ENCODE measurements at regions not wholly inside any gene's neighbourhood (a gene's known extent, or its start where the extent isn't known, plus 50 kb on each side); places are given as distances from the start of the nearest gene placed in this dataset.

DNA sequence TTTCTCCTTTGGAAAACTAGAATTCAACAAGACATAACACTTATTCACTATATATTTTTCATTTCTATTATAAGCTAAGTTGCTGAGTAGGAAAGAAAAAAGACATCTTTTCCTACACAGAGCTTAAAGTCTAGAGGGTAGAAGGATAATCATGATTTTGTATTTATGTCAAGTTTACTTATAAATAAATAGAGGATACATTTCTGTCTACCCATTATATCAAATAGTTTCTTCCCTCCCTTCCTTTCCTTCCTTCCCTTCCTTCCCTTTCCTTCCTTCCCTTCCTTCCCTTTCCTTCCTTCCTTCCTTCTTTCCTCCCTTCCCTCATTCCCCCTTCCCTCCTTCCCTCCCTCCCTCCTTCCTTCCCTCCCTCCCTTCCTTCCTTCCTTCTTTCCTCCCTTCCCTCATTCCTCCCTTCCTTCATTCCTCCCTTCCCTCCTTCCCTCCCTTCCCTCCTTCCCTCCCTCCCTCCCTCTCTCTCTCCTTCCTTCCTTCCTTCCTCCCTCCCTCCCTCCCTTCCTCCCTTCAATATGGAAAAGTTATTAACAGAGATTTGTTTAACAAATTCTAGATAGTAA is 308.4 kb upstream of the COL3A1 start:
- DNase-seq (ENCODE audit: low read depth in 2 of 2), result no peak
- TF ChIP-seq CTCF (conservative IDR thresholded peaks at IDR 0.05 in 1 of 2, IDR thresholded peaks at IDR 0.05 in 1 of 2; ENCODE audit: low read depth in 1 of 2, low read length in 2 of 2), result no peak
- TF ChIP-seq EZH2 (IDR thresholded peaks at IDR 0.05; ENCODE audit: low read length, missing control alignments), result no peak
- H4K20me1 ChIP-seq (ENCODE audit: control insufficient read depth, extremely low read depth, insufficient read depth, low read length), result no peaks in the 10 kb centered on the region
- no peaks in the 10 kb centered on the region for H3K36me3 ChIP-seq (ENCODE audit: control insufficient read depth, insufficient read depth, low read length)
- H3K4me2 ChIP-seq (ENCODE audit: extremely low read depth, insufficient read depth, low read length), result no peak overlapping the region
- H3K4me1 ChIP-seq (ENCODE audit: control insufficient read depth, extremely low read depth, insufficient read depth, low read length), result no peaks in the 10 kb centered on the region
- H3K27me3 ChIP-seq (ENCODE audit: control insufficient read depth, insufficient read depth, low read length), result no peaks in the 10 kb centered on the region
- H3K9me3 ChIP-seq (ENCODE audit: control insufficient read depth, insufficient read depth, low read depth, low read length), result no peaks in the 10 kb centered on the region
- no peak overlapping the region for H3K27ac ChIP-seq (ENCODE audit: insufficient read depth, low read length)
- no peak overlapping the region for H3K4me3 ChIP-seq (replicated peaks in 1 of 4; ENCODE audit: control extremely low read depth in 1 of 4, insufficient read depth in 1 of 4, low read depth in 3 of 4, low read length in 4 of 4)
- no peak overlapping the region for H2AFZ ChIP-seq (ENCODE audit: low read length)
- H3K79me2 ChIP-seq (ENCODE audit: control insufficient read depth, insufficient read depth, low read length), result no peaks in the 10 kb centered on the region
- no peak overlapping the region for H3K9ac ChIP-seq (ENCODE audit: insufficient read depth, low read length)

- Histone ChIP-seq H3K79me2 (ENCODE audit: control insufficient read depth, insufficient read depth, low read length) (no peaks in the 10 kb centered on the region), H3K27me3 (ENCODE audit: control insufficient read depth, insufficient read depth, low read length) (no peaks in the 10 kb centered on the region)
Observed at GRCh38 chr2:188666503-188666902, 307.7 kb upstream of the COL3A1 start.

GRCh38 chr2:188668017-188668680 is 306.0 kb upstream of the COL3A1 start:
- Histone ChIP-seq H3K27me3 (ENCODE audit: control insufficient read depth, insufficient read depth, low read length) (no peaks in the 10 kb centered on the region), H3K36me3 (ENCODE audit: control insufficient read depth, insufficient read depth, low read length) (no peaks in the 10 kb centered on the region), H2AFZ (ENCODE audit: low read length) (no peak overlapping the region), H3K79me2 (ENCODE audit: control insufficient read depth, insufficient read depth, low read length) (no peaks in the 10 kb centered on the region), H3K4me1 (ENCODE audit: control insufficient read depth, extremely low read depth, insufficient read depth, low read length) (no peaks in the 10 kb centered on the region), H3K27ac (ENCODE audit: insufficient read depth, low read length) (no peak overlapping the region), H4K20me1 (ENCODE audit: control insufficient read depth, extremely low read depth, insufficient read depth, low read length) (no peaks in the 10 kb centered on the region), H3K4me2 (ENCODE audit: extremely low read depth, insufficient read depth, low read length) (peak overlapping the region; percentile 19), H3K9ac (ENCODE audit: insufficient read depth, low read length) (no peak overlapping the region), H3K9me3 (ENCODE audit: control insufficient read depth, insufficient read depth, low read depth, low read length) (no peaks in the 10 kb centered on the region), H3K4me3 (replicated peaks in 1 of 4; ENCODE audit: control extremely low read depth in 1 of 4, insufficient read depth in 1 of 4, low read depth in 3 of 4, low read length in 4 of 4) (no peak overlapping the region)
- TF ChIP-seq CTCF (conservative IDR thresholded peaks at IDR 0.05 in 1 of 2, IDR thresholded peaks at IDR 0.05 in 1 of 2; ENCODE audit: low read depth in 1 of 2, low read length in 2 of 2) (no peak), EZH2 (IDR thresholded peaks at IDR 0.05; ENCODE audit: low read length, missing control alignments) (no peak)
- peak; percentile 85 to 97 for DNase-seq (ENCODE audit: low read depth in 2 of 2)

More at GRCh38 chr2:188666503-188666902, 307.7 kb upstream of the COL3A1 start:
- Histone ChIP-seq H3K9ac (ENCODE audit: insufficient read depth, low read length) (no peak overlapping the region), H2AFZ (ENCODE audit: low read length) (no peak overlapping the region), H4K20me1 (ENCODE audit: control insufficient read depth, extremely low read depth, insufficient read depth, low read length) (no peaks in the 10 kb centered on the region), H3K4me2 (ENCODE audit: extremely low read depth, insufficient read depth, low read length) (no peak overlapping the region), H3K36me3 (ENCODE audit: control insufficient read depth, insufficient read depth, low read length) (no peaks in the 10 kb centered on the region), H3K27ac (ENCODE audit: insufficient read depth, low read length) (no peak overlapping the region), H3K9me3 (ENCODE audit: control insufficient read depth, insufficient read depth, low read depth, low read length) (no peaks in the 10 kb centered on the region), H3K4me3 (replicated peaks in 1 of 4; ENCODE audit: control extremely low read depth in 1 of 4, insufficient read depth in 1 of 4, low read depth in 3 of 4, low read length in 4 of 4) (no peak overlapping the region), H3K4me1 (ENCODE audit: control insufficient read depth, extremely low read depth, insufficient read depth, low read length) (no peaks in the 10 kb centered on the region)
- no peak for DNase-seq (ENCODE audit: low read depth in 2 of 2)
- TF ChIP-seq EZH2 (IDR thresholded peaks at IDR 0.05; ENCODE audit: low read length, missing control alignments) (no peak), CTCF (conservative IDR thresholded peaks at IDR 0.05 in 1 of 2, IDR thresholded peaks at IDR 0.05 in 1 of 2; ENCODE audit: low read depth in 1 of 2, low read length in 2 of 2) (no peak)
